ENCODE measurements at regions not wholly inside any gene's neighbourhood (a gene's known extent, or its start where the extent isn't known, plus 50 kb on each side); places are given as distances from the start of the nearest gene placed in this dataset.
"Not testable (repeated sequence)": the region's sequence is repeated elsewhere in the genome, so short reads cannot be mapped to it uniquely, and the experiment has no call there.

DNA sequence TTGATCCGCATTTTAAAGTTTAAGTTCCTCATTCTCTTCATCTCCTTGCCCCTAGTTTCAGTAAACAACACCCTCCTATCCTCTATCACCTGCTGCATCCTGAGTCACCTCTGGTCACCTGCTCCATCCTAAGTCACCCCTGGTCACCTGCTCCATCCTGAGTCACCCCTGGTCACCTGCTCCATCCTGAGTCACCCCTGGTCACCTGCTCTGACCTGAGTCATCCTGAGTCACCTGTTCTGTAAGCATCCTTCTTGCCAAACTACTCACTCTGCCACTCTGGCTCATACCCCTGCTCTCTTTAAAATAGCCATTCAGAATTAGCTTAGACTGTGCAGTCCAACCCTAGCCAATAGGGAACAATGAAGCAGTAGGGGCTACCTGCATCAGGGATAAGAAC is 80.6 kb upstream of the CD163 start:
- TF ChIP-seq POLR2A (IDR thresholded peaks at IDR 0.05): not testable (repeated sequence)
- TF ChIP-seq, protein P1, sequence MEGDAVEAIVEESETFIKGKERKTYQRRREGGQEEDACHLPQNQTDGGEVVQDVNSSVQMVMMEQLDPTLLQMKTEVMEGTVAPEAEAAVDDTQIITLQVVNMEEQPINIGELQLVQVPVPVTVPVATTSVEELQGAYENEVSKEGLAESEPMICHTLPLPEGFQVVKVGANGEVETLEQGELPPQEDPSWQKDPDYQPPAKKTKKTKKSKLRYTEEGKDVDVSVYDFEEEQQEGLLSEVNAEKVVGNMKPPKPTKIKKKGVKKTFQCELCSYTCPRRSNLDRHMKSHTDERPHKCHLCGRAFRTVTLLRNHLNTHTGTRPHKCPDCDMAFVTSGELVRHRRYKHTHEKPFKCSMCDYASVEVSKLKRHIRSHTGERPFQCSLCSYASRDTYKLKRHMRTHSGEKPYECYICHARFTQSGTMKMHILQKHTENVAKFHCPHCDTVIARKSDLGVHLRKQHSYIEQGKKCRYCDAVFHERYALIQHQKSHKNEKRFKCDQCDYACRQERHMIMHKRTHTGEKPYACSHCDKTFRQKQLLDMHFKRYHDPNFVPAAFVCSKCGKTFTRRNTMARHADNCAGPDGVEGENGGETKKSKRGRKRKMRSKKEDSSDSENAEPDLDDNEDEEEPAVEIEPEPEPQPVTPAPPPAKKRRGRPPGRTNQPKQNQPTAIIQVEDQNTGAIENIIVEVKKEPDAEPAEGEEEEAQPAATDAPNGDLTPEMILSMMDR (IDR thresholded peaks at IDR 0.05): not testable (repeated sequence)
